Endothelial cell of umbilical vein (primary cell): ENCODE measurements at regions not wholly inside any gene's neighbourhood (a gene's known extent, or its start where the extent isn't known, plus 50 kb on each side); places are given as distances from the start of the nearest gene placed in this dataset.

Source experiments
- EZH2 ChIP-seq: IDR thresholded peaks from 2 replicates; pipeline ENCODE4 v1.6.1; 2012; ENCODE audit warnings: borderline replicate concordance, low read depth, mild to moderate bottlenecking, moderate library complexity, low read length, inconsistent platforms; ENCODE audit not compliant: severe bottlenecking
- FOS ChIP-seq: IDR thresholded peaks from 2 replicates; pipeline ENCODE4 v1.6.1; 2011; ENCODE audit warnings: mild to moderate bottlenecking, low read length, moderate library complexity, borderline replicate concordance; ENCODE audit not compliant: insufficient read depth
- GATA2 ChIP-seq: IDR thresholded peaks from 2 replicates; pipeline ENCODE4 v1.7.0; 2011; ENCODE audit warnings: low read depth, mild to moderate bottlenecking, moderate library complexity, mixed read lengths, low read length; ENCODE audit not compliant: insufficient read length, insufficient read depth
- JUN ChIP-seq: IDR thresholded peaks from 2 replicates; pipeline ENCODE4 v1.6.1; 2011; ENCODE audit warnings: borderline replicate concordance, low read depth; ENCODE audit not compliant: insufficient read length, insufficient read depth
- MYC ChIP-seq: IDR thresholded peaks from one replicate; pipeline ENCODE4 v1.6.1; 2011; ENCODE audit warnings: mild to moderate bottlenecking, low read depth, low read length
- POLR2A ChIP-seq: IDR thresholded peaks from 2 replicates; pipeline ENCODE4 v1.6.1; 2012; ENCODE audit warnings: low read depth, mild to moderate bottlenecking, control low read depth, low read length
- POLR2AphosphoS5 ChIP-seq: IDR thresholded peaks from 2 replicates; pipeline ENCODE4 v1.6.1; 2012; ENCODE audit warnings: low read depth, mild to moderate bottlenecking, control low read depth, low read length, moderate library complexity; ENCODE audit not compliant: insufficient read depth
- TF ChIP-seq, protein P1 (sequence below): IDR thresholded peaks from 2 replicates; pipeline ENCODE4 v1.6.1; 2011; ENCODE audit not compliant: insufficient read depth, insufficient read length
- TF ChIP-seq, protein P2 (sequence below), 2 donors: IDR thresholded peaks; 1 replicate in 1 of 2; 2 replicates in 1 of 2; pipeline ENCODE4 v1.5.1; 2011; ENCODE audit warnings: low read length in 2 of 2, mild to moderate bottlenecking in 2 of 2, moderate library complexity in 2 of 2, control low read depth in 1 of 2, inconsistent platforms in 1 of 2, low read depth in 1 of 2; ENCODE audit not compliant: insufficient read depth in 1 of 2; ENCODE audit errors: extremely low read depth in 1 of 2

DNA sequence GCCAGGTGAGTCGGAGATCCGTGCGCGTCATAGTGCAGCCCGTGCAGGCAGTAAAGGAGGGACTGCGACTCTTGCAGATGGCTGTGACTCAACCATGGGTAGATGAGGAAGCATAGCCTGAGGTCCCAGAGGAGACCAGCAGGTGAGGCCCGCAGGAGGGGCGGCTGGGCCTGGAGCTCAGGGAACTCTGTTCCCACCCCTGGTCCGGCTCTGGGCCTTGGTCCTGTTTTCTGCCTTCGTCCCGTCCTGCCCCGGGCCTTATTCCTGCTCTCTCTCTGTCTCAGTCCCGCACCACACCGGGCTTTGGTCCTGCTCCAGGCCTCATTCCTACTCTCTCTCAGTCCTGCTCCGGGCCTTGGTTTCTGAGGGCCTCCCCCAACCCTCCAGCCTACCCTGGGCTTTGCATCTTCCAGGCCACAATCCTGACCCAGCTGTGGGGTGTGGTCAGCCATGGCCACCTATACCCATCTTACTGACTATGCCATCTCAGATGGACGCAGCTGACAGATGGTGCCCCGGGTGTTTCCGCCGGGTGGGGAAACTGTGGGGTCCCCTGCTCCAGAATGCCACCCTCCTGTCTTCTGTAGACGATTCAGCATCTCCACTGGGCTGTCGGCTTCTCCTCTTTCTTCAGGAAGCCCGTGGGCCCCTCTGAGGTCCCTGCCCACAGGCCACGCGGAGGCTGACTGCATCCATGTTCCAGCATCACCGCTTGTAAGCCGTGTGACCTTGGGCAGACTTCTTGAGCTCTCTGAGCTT is 1134.1 kb downstream of the BRD1 start:
- TF ChIP-seq, protein P1, sequence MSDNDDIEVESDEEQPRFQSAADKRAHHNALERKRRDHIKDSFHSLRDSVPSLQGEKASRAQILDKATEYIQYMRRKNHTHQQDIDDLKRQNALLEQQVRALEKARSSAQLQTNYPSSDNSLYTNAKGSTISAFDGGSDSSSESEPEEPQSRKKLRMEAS = no peak
- no peak for TF ChIP-seq FOS
- no peak for TF ChIP-seq EZH2
- TF ChIP-seq, protein P2, sequence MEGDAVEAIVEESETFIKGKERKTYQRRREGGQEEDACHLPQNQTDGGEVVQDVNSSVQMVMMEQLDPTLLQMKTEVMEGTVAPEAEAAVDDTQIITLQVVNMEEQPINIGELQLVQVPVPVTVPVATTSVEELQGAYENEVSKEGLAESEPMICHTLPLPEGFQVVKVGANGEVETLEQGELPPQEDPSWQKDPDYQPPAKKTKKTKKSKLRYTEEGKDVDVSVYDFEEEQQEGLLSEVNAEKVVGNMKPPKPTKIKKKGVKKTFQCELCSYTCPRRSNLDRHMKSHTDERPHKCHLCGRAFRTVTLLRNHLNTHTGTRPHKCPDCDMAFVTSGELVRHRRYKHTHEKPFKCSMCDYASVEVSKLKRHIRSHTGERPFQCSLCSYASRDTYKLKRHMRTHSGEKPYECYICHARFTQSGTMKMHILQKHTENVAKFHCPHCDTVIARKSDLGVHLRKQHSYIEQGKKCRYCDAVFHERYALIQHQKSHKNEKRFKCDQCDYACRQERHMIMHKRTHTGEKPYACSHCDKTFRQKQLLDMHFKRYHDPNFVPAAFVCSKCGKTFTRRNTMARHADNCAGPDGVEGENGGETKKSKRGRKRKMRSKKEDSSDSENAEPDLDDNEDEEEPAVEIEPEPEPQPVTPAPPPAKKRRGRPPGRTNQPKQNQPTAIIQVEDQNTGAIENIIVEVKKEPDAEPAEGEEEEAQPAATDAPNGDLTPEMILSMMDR (IDR thresholded peaks at IDR 0.05; ENCODE audit: extremely low read depth in 1 of 2, insufficient read depth in 1 of 2, low read depth in 1 of 2, low read length in 2 of 2) = no peak
- no peak for TF ChIP-seq MYC
- no peak for TF ChIP-seq POLR2A
- no peak for TF ChIP-seq POLR2AphosphoS5
- TF ChIP-seq JUN = no peak
- no peak for TF ChIP-seq GATA2
